Spleen (tissue), 11 donors: ENCODE measurements at regions not wholly inside any gene's neighbourhood (a gene's known extent, or its start where the extent isn't known, plus 50 kb on each side); places are given as distances from the start of the nearest gene placed in this dataset.

Experiments
- DNase-seq: peaks from one replicate; pipeline ENCODE4 v3.0.0-alpha.2; 2020
- H3K27ac ChIP-seq, 8 donors: fragments of 200-600 bp; sonication (generic) in 7 of 8; 1 replicate in 4 of 8; 2 replicates in 4 of 8; pipeline versions ENCODE4 v1.5.0 to v1.8.0; 2016 to 2021; ENCODE audit warnings: inconsistent platforms in 4 of 8, mild to moderate bottlenecking in 4 of 8, moderate library complexity in 1 of 8
- H3K27me3 ChIP-seq, 7 donors: fragments of 200-600 bp; sonication (generic) in 6 of 7; replicated peaks in 1 of 7; 1 replicate in 4 of 7; 2 replicates in 3 of 7; pipeline versions ENCODE4 v1.5.0 to v1.8.0; 2016 to 2021; ENCODE audit warnings: inconsistent platforms in 3 of 7, mild to moderate bottlenecking in 1 of 7
- H3K36me3 ChIP-seq, 6 donors: fragments of 200-600 bp; sonication (generic) in 5 of 6; 1 replicate in 4 of 6; 2 replicates in 2 of 6; pipeline versions ENCODE4 v1.5.0 to v1.8.0; 2016 to 2021; ENCODE audit warnings: inconsistent platforms in 2 of 6
- H3K4me1 ChIP-seq, 6 donors: fragments of 200-600 bp; sonication (generic) in 5 of 6; 1 replicate in 3 of 6; 2 replicates in 3 of 6; pipeline versions ENCODE4 v1.5.0 to v1.8.0; 2016 to 2021; ENCODE audit warnings: inconsistent platforms in 3 of 6
- H3K4me3 ChIP-seq, 8 donors: fragments of 200-600 bp; sonication (generic) in 7 of 8; 1 replicate in 4 of 8; 2 replicates in 4 of 8; pipeline versions ENCODE4 v1.5.0 to v1.8.0; 2016 to 2021; ENCODE audit warnings: inconsistent platforms in 4 of 8, mild to moderate bottlenecking in 4 of 8, moderate library complexity in 2 of 8
- H3K9me3 ChIP-seq, 8 donors: fragments of 200-600 bp; sonication (generic) in 7 of 8; 1 replicate in 4 of 8; 2 replicates in 4 of 8; pipeline versions ENCODE4 v1.5.0 to v1.8.0; 2016 to 2021; ENCODE audit warnings: inconsistent platforms in 4 of 8
- POLR2A ChIP-seq, 3 donors: fragments of 450-650 bp; IDR thresholded peaks; one replicate each; pipeline ENCODE4 v1.5.1; 2017; ENCODE audit warnings: antibody characterized with exemption in 3 of 3, mild to moderate bottlenecking in 1 of 3
- POLR2AphosphoS5 ChIP-seq, 3 donors: sonication (generic); formaldehyde crosslinking; IDR thresholded peaks; one replicate each; pipeline ENCODE4 v1.5.1; 2017; ENCODE audit warnings: antibody characterized with exemption in 3 of 3
- WGBS, 5 donors: extraction: QIAGEN DNeasy Blood & Tissue Kit in 3 of 5; methylation state at CpG; one replicate each; pipeline versions ENCODE4 v1.1.5 to v1.1.7; 2013 to 2018; 5-methylcytosine and 5-hydroxymethylcytosine counted together
- intact Hi-C: fragments of 100-400 bp; cut with DNase I; formaldehyde crosslinking; loops from one replicate; pipeline ENCODE4 v1.15.0; 2023; ENCODE audit warnings: low total_unique reads
- TF ChIP-seq, protein P1 (sequence below), 11 experiments: fragments of 200-600 bp in 7 of 11; fragments of 450-650 bp in 4 of 11; sonication (generic) in 4 of 11; IDR thresholded peaks in 8 of 11; conservative IDR thresholded peaks in 3 of 11; 1 replicate in 7 of 11; 2 replicates in 4 of 11; pipeline versions ENCODE4 v1.4.0 to v1.8.0; 2016 to 2021; ENCODE audit warnings: antibody characterized with exemption in 11 of 11, inconsistent platforms in 4 of 11, mild to moderate bottlenecking in 1 of 11
- donor health status: healthy with polysubstance abuse.
- donor health status: DM: no; HTN: no; CAD: no; lungs with moderate emphysema.
- donor health status: DM: no; HTN: no; CAD: no.
- donor health status: Bipolar disorder and iron deficiency.
- donor health status: healthy.
- donor health status: DM: no; HTN: no; CAD: no.
- donor health status: DM: yes; HTN: yes; CAD: no.

DNA sequence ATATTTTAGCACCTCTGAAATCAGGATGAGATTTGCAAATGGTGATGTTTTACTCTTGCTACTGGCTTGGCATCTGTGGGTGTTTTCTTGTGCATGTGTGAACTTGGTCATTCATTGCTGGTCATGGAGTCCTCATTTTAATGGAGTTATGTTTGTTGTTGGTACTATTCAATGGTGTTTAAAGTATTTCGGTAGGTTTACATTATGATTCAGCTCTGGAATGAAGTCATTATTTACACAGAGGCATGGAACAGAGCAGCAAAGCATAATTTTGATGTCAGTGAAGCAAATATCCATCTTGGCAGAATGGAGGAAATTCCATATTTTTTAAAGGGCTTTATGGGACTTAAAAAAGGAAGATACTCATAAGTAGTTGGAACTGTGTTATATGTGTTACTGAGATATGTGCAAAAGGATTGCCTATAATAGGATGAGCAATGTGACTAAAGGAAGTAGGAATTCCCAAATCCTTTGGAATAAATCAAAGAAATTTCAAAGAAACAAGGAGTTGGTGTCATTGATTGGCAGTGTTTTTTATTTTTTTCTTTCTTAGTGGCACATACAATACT is 147.4 kb downstream of the ACTBL2 start:
- Histone ChIP-seq H3K9me3 (no peaks in the 10 kb centered on the region), H3K27ac (no peak overlapping the region), H3K4me1 (no peaks in the 10 kb centered on the region), H3K27me3 (no peaks in the 10 kb centered on the region), H3K36me3 (no peaks in the 10 kb centered on the region), H3K4me3 (no peak overlapping the region)
- intact Hi-C loops = no loop called here
- TF ChIP-seq POLR2AphosphoS5 (IDR thresholded peaks at IDR 0.05) = no peak
- TF ChIP-seq, protein P1, sequence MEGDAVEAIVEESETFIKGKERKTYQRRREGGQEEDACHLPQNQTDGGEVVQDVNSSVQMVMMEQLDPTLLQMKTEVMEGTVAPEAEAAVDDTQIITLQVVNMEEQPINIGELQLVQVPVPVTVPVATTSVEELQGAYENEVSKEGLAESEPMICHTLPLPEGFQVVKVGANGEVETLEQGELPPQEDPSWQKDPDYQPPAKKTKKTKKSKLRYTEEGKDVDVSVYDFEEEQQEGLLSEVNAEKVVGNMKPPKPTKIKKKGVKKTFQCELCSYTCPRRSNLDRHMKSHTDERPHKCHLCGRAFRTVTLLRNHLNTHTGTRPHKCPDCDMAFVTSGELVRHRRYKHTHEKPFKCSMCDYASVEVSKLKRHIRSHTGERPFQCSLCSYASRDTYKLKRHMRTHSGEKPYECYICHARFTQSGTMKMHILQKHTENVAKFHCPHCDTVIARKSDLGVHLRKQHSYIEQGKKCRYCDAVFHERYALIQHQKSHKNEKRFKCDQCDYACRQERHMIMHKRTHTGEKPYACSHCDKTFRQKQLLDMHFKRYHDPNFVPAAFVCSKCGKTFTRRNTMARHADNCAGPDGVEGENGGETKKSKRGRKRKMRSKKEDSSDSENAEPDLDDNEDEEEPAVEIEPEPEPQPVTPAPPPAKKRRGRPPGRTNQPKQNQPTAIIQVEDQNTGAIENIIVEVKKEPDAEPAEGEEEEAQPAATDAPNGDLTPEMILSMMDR (IDR thresholded peaks at IDR 0.05 in 8 of 11, conservative IDR thresholded peaks at IDR 0.05 in 3 of 11) = no peak
- no peak for TF ChIP-seq POLR2A (IDR thresholded peaks at IDR 0.05)
- 88 to 97% (median 90%) methylated on average over 1 of the region's 1 CpG for WGBS, 5 donors
- DNase-seq = no peak

DNA sequence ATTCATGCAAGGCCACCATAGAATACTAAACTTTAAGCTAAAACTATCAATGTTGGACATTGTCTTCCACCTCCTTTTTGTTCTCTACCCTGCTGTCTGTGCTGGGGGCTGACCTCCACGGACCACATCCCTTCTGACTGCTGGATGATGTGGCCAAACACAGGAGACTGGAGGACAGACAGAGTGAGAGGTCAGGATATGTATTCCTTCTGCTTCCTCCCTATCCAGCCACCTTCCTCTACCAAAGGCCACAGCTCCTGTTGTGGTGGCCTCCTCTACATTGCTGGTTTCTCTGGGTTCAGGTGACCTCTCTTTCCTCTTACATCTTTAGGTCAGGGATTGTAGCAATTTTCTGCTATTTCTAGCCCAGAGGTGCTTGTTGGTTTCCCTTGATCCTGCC is 148.1 kb downstream of the ACTBL2 start:
- Histone ChIP-seq H3K4me3 (no peak overlapping the region), H3K27me3 (no peaks in the 10 kb centered on the region), H3K4me1 (no peaks in the 10 kb centered on the region), H3K36me3 (no peaks in the 10 kb centered on the region), H3K27ac (no peak overlapping the region), H3K9me3 (no peaks in the 10 kb centered on the region)
- 53 to 68% (median 67%) methylated on average over 1 of the region's 1 CpG for WGBS, 5 donors
- TF ChIP-seq POLR2AphosphoS5 (IDR thresholded peaks at IDR 0.05) = no peak
- TF ChIP-seq, protein P1 (IDR thresholded peaks at IDR 0.05 in 8 of 11, conservative IDR thresholded peaks at IDR 0.05 in 3 of 11) = no peak
- no peak for DNase-seq
- intact Hi-C loops = no loop called here

DNA sequence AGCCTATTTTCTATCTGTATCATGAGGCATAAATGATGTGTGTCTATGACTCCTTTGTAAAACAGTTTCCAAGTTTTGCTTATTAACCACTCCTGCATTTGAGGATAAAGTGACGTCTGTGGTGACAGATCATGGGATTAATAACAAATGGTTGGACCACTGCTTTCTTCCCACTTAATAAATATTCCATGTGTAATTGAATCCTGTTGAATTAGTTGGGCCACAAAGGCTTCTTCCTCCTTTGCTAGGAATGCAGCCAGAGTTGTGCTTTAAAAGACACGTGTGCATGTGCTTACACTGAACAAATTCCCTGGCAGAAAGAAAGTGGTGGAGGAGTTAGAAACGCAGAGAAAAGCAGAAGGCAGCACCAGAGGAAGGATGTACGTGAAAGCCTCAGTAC is 150.2 kb downstream of the ACTBL2 start:
- no peak for DNase-seq
- H3K27me3 ChIP-seq = no peaks in the 10 kb centered on the region
- no peak overlapping the region for H3K27ac ChIP-seq
- H3K4me1 ChIP-seq = no peaks in the 10 kb centered on the region
- H3K36me3 ChIP-seq = no peaks in the 10 kb centered on the region
- no peak for TF ChIP-seq POLR2AphosphoS5 (IDR thresholded peaks at IDR 0.05)
- no peak for TF ChIP-seq POLR2A (IDR thresholded peaks at IDR 0.05)
- TF ChIP-seq, protein P1 (IDR thresholded peaks at IDR 0.05 in 8 of 11, conservative IDR thresholded peaks at IDR 0.05 in 3 of 11) = no peak
- no peaks in the 10 kb centered on the region for H3K9me3 ChIP-seq
- intact Hi-C loops = no loop called here
- 45 to 61% (median 54%) methylated on average over 4 of the region's 4 CpGs for whole genome bisulfite sequencing, 5 donors
- no peak overlapping the region for H3K4me3 ChIP-seq

DNA sequence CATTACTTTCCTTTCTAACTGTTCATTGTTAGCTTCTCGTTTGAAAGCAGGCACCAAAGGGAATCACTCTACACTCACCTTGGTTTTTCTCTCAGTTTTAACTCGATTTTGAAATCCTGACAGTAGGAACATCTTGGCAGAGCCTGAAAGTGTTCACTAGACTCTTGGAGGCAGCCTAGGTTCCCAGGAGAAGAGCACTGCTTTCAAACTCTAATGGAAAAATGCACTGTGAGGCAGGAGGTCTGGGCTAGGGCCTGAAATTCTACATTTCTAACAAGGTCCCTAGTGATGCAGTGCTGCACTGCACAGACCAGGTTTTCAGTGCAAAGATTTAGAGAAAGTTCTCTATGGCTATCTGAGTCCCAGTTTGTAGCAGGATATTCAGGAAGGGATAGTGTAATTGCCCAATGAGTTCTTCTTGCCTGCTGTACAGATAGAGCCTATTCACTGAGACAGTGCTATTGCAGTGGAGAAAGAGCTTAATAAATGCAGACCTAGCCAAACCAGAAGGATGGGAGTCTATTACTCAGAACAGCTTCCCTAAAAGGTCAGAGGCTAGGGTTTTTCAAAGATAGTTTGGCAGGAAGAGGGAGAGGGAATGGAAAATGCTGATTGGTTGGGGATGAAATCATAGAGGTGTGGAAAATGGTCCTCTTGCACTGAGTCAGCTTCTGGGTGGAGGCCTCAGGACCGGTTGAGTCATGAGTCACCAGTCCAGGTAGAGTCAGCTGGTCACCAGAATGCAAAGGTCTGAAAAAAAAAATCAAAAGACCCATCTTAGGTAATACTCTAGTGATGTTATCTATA is 153.9 kb downstream of the GPBP1 start:
- 68 to 86% (median 73%) methylated on average over 3 of the region's 3 CpGs for WGBS, 5 donors
- Histone ChIP-seq H3K27ac (no peak overlapping the region), H3K9me3 (peaks cover 0 to 3% (median 0%) of the 10 kb centered on the region in 8 donors), H3K4me1 (no peaks in the 10 kb centered on the region), H3K4me3 (no peak overlapping the region), H3K27me3 (peaks cover 0 to 2% (median 0%) of the 10 kb centered on the region in 7 donors), H3K36me3 (no peaks in the 10 kb centered on the region)
- no peak for DNase-seq
- intact Hi-C loops = no loop called here
- TF ChIP-seq POLR2AphosphoS5 (IDR thresholded peaks at IDR 0.05) (no peak), POLR2A (IDR thresholded peaks at IDR 0.05) (no peak)
- TF ChIP-seq, protein P1 (IDR thresholded peaks at IDR 0.05 in 8 of 11, conservative IDR thresholded peaks at IDR 0.05 in 3 of 11) = no peak
